ENCODE measurements at regions not wholly inside any gene's neighbourhood (a gene's known extent, or its start where the extent isn't known, plus 50 kb on each side); places are given as distances from the start of the nearest gene placed in this dataset.

DNA sequence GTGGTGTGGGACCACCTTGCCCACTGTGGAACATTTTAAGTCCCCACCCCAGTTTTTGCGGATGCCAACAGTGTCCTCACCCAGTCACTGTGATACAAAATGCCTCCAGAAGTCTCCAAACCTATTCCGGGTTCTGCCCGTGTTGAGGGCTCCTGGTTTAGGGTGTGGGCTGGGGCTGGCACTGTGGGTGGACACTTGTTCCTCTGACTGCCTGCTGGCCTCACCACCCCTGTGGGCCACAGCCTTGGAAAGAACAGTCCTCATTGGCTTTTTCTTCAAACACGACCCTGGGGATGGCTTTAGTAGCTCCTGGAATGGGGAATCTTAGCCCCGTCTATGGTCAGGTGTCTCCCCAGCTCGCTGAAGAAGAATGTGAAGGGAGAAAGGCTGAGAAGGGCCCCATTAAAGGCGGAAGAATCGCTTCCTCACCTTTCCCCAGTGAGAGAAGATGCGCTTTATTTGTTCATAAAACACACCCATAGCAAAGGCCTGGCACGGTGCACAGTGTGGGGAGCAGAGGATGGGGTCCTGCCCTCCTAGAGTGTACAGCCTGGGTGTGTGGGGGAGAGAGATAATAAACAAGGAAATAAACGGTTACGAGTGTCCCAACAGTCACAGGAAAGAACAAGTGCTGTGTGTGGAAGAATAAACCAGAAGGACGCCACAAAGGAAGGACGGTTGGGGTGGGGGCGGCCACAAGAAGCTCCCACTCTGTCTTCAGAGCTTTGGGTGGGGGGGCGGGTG lies 56.3 kb upstream of the SLC22A11 start:
- no peak overlapping the region for H3K4me3 ChIP-seq (ENCODE audit: control insufficient read depth, low read depth, low read length)
- no peak for DNase-seq (ENCODE audit: low read depth)
- TF ChIP-seq, protein P1, sequence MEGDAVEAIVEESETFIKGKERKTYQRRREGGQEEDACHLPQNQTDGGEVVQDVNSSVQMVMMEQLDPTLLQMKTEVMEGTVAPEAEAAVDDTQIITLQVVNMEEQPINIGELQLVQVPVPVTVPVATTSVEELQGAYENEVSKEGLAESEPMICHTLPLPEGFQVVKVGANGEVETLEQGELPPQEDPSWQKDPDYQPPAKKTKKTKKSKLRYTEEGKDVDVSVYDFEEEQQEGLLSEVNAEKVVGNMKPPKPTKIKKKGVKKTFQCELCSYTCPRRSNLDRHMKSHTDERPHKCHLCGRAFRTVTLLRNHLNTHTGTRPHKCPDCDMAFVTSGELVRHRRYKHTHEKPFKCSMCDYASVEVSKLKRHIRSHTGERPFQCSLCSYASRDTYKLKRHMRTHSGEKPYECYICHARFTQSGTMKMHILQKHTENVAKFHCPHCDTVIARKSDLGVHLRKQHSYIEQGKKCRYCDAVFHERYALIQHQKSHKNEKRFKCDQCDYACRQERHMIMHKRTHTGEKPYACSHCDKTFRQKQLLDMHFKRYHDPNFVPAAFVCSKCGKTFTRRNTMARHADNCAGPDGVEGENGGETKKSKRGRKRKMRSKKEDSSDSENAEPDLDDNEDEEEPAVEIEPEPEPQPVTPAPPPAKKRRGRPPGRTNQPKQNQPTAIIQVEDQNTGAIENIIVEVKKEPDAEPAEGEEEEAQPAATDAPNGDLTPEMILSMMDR (conservative IDR thresholded peaks at IDR 0.05; ENCODE audit: control insufficient read depth, insufficient read depth, low read depth, low read length) = no peak

DNA sequence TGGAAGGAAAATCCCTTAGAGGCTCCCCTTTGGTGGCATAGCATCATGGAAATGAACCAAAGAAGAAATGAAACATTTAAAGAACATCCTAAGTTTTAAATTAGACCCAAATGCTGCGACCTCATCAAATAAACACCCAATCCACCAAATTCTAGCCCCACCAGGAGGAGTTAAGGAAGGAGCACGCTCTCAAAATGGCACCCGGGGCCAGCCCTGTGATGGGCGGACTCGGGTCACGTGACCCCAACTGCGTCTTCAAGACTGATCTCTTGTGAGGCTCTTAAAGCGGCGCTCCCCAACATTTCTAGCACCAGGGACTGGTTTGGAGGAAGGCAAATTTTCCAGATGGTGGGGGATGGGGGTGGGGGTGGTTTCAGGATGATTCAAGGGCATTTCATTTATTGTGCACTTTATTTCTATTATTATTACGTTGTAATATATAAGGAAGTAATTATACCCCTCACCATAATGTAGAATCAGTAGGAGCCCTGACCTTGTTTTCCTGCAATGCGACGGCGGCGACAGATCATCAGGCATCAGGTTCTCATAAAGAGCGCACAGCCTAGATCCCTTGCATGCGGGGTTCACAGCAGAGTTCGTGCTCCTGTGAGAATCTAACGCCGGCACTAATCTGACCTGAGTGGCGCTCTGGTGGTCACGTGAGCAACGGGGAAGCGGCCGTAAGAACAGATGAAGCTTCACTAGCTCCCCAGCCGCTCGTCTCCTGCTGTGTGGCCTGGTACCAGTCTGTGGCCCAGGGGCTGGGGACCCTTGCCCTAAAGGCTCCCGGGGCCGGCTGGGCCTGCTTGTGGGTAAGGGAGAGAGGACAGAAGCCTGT lies 55.3 kb upstream of the SLC22A11 start:
- no peak overlapping the region for H3K4me3 ChIP-seq (ENCODE audit: control insufficient read depth, low read depth, low read length)
- TF ChIP-seq, protein P1 (conservative IDR thresholded peaks at IDR 0.05; ENCODE audit: control insufficient read depth, insufficient read depth, low read depth, low read length) = no peak
- peak; percentile 10 for DNase-seq (ENCODE audit: low read depth)

DNA sequence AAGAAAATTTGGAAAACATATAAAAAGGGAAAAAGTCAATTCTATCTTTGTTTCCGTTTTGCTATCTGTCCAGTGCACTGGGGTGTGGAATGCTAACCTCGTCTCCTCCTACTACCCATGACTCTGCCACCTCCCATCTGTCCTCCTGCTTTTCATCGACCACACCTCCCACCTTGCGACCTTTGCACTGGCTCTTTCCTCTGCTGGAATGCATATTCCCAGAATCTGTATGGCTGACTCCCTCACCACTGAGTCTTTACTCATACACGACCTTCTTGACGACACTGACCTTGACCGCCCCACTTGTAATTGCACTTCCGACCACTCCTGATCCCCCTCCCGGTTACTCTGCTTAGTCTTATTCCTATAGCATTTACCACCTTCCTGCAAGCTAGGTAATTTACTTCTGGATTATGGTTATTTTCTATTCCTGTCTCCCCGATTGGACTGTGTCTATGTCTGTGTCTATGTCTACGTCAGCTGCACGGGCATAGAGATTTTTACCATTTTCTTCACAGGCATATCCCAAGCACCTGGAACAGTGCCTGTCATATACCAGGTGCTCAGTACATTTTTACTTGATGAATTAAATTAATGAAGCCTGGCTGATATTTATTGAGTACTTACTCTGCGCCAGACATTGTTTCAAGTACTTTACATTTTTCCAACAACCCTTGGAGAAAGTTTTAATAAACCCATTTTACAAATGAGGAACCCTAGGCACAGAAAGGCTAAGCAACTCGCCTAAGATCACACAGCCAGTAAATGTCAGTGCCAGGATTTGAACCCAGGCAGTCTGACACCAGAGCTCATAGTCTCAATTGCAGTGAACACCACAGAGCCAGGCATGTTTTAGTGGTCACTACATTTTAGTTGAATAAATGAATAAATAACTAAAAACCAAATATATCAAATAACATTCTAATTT lies 54.0 kb upstream of the SLC22A11 start:
- TF ChIP-seq, protein P1 (conservative IDR thresholded peaks at IDR 0.05; ENCODE audit: control insufficient read depth, insufficient read depth, low read depth, low read length) = no peak
- no peak for DNase-seq (ENCODE audit: low read depth)
- no peak overlapping the region for H3K4me3 ChIP-seq (ENCODE audit: control insufficient read depth, low read depth, low read length)

DNA sequence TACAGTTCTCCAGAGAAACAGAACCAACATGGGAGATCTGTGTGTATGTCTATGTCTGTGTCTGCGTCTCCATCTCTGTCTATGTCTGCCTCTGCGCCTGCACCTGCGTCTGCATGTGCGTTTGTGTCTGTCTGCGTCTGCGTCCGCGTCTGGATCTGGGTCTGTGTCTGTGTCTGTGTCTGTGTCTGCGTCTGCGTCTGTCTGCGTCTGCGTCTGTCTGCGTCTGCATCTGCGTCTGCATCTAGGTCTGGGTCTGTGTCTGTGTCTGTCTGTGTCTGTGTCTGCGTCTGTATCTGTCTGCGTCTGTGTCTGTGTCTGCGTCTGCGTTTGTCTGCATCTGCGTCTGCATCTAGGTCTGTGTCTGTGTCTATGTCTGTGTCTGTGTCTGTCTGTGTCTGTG lies 53.1 kb upstream of the SLC22A11 start:
- TF ChIP-seq, protein P1 (conservative IDR thresholded peaks at IDR 0.05; ENCODE audit: control insufficient read depth, insufficient read depth, low read depth, low read length) = no peak
- no peak for DNase-seq (ENCODE audit: low read depth)
- H3K4me3 ChIP-seq (ENCODE audit: control insufficient read depth, low read depth, low read length) = no peak overlapping the region

DNA sequence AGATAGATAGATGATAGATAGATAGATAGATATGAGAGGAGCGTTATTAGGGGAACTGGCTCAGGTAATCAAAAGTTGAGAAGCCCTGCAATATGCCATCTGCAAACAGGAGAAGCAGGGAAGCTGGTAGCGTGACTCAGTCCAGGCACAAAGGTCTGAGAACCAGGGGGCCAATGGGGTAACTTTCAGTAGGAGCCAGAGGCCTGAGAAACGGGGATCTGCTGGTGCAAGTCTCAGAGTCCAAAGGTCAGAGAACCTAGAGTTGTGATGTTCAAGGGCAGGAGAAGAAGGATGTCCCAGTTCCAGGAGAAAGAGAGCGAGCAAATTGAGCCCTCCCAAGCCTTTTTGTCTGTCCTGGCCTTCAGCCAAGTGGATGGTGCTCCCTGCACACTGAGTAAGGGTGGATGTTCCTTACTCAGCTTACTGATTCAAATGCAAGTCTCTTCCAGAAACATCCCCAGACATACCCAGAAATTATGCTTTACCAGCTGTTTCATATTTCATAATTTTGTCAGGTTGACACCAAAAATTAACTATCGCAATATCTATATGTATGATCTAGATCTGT lies 52.5 kb upstream of the SLC22A11 start:
- DNase-seq (ENCODE audit: low read depth) = no peak
- no peak overlapping the region for H3K4me3 ChIP-seq (ENCODE audit: control insufficient read depth, low read depth, low read length)
- TF ChIP-seq, protein P1 (conservative IDR thresholded peaks at IDR 0.05; ENCODE audit: control insufficient read depth, insufficient read depth, low read depth, low read length) = no peak

DNA sequence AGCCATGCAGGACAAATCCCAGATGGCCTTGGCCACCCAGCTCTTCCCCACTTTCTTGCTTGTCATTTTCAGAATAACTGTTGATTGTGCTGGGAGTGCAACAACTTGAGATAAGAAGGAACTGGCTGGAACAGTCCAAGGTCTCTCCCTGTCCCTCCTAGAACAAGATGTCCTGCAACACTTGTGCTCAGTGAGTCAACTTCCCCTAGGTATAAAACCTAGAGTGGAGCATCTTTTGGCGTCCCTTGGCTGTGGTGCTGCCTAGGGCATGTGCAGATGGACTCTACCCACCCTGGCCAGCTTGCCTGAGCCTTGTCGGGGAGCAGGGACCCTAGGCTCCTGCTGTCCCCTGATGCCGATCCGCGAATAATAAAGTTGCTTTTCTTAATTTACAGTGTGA lies 50.7 kb upstream of the SLC22A11 start:
- DNase-seq (ENCODE audit: low read depth) = no peak
- H3K4me3 ChIP-seq (ENCODE audit: control insufficient read depth, low read depth, low read length) = no peak overlapping the region
- TF ChIP-seq, protein P1 (conservative IDR thresholded peaks at IDR 0.05; ENCODE audit: control insufficient read depth, insufficient read depth, low read depth, low read length) = no peak

Measured in fibroblast of mammary gland (primary cell).